ENCODE measurements at regions not wholly inside any gene's neighbourhood (a gene's known extent, or its start where the extent isn't known, plus 50 kb on each side); places are given as distances from the start of the nearest gene placed in this dataset.

DNA sequence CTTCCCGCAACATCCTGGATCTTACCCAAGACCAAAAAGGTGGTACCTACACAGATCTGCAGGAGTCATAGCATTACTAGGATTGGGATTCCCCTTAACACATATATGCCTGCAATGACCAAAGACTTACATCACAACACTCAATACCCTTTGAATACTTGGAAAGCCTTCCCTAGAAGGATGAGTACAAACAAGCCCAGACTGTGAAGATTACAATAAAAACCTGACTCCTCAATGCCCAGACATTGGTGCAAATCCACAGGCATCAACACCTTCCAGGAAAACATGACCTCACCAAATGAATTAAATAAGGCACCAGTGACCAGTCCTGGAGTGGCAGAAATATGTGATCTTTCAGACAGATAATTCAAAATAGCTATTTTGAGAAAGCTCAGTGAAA, 326.8 kb downstream of the TBL1XR1 start:
- no peak for DNase-seq (ENCODE audit: low spot score)
- TF ChIP-seq, protein P1, sequence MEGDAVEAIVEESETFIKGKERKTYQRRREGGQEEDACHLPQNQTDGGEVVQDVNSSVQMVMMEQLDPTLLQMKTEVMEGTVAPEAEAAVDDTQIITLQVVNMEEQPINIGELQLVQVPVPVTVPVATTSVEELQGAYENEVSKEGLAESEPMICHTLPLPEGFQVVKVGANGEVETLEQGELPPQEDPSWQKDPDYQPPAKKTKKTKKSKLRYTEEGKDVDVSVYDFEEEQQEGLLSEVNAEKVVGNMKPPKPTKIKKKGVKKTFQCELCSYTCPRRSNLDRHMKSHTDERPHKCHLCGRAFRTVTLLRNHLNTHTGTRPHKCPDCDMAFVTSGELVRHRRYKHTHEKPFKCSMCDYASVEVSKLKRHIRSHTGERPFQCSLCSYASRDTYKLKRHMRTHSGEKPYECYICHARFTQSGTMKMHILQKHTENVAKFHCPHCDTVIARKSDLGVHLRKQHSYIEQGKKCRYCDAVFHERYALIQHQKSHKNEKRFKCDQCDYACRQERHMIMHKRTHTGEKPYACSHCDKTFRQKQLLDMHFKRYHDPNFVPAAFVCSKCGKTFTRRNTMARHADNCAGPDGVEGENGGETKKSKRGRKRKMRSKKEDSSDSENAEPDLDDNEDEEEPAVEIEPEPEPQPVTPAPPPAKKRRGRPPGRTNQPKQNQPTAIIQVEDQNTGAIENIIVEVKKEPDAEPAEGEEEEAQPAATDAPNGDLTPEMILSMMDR (IDR thresholded peaks at IDR 0.05; ENCODE audit: extremely low read depth, insufficient read depth, missing control alignments) = no peak
- in situ Hi-C loops (cut with MboI; ENCODE audit: low pct_unique_long_range_greater_than_20kb, low sequenced_read_pairs, unreplicated experiment) = no loop called here

- no peak for DNase-seq (ENCODE audit: low spot score)
- TF ChIP-seq, protein P1 (IDR thresholded peaks at IDR 0.05; ENCODE audit: extremely low read depth, insufficient read depth, missing control alignments) = no peak
- in situ Hi-C loops (cut with MboI; ENCODE audit: low pct_unique_long_range_greater_than_20kb, low sequenced_read_pairs, unreplicated experiment) = no loop called here
These were observed 329.3 kb downstream of the TBL1XR1 start for GRCh38 chr3:176867681-176868663.

DNA sequence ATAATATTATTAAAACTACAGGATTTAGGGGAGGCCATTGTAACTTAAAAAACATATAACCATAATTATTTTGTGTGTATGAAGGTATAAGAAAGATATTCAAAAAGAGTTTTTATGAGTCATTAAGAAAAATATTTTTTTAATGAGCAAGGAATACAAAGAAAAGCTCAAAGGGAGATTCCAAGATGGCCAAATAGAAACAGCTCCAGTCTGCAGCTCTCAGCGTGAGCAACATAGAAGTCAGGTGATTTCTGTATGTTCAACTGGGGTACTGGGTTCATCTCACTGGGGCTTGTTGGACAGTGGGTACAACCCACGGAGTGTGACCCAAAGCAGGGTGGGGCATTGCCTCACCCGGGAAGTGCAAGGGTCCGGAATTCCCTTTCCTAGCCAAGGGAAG, 336.1 kb downstream of the TBL1XR1 start:
- in situ Hi-C loops (cut with MboI; ENCODE audit: low pct_unique_long_range_greater_than_20kb, low sequenced_read_pairs, unreplicated experiment) = no loop called here
- no peak for DNase-seq (ENCODE audit: low spot score)
- TF ChIP-seq, protein P1 (IDR thresholded peaks at IDR 0.05; ENCODE audit: extremely low read depth, insufficient read depth, missing control alignments) = no peak

DNA sequence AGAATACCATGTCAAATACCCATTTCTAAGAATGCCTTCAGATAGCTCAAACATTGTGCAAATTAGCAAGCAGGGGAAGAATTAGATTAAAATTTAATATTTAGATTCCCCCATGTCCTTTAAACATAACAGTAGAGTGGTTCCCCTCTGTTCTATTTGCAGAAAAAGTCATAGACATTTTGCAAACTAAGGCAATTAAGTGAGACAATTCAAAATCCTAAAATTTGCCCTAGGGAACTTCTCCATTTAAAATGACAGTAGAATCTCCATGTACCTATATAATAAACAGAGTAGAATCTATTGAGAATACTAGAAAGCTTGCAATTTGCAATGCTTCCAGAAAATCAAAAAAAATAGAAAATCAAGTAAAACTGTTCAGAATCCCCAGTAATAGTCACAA, 340.6 kb downstream of the TBL1XR1 start:
- TF ChIP-seq, protein P1 (IDR thresholded peaks at IDR 0.05; ENCODE audit: extremely low read depth, insufficient read depth, missing control alignments) = no peak
- no peak for DNase-seq (ENCODE audit: low spot score)
- in situ Hi-C loops (cut with MboI; ENCODE audit: low pct_unique_long_range_greater_than_20kb, low sequenced_read_pairs, unreplicated experiment) = no loop called here

- no peak for DNase-seq (ENCODE audit: low spot score)
- in situ Hi-C loops (cut with MboI; ENCODE audit: low pct_unique_long_range_greater_than_20kb, low sequenced_read_pairs, unreplicated experiment) = no loop called here
- TF ChIP-seq, protein P1 (IDR thresholded peaks at IDR 0.05; ENCODE audit: extremely low read depth, insufficient read depth, missing control alignments) = no peak
These were observed 341.3 kb downstream of the TBL1XR1 start for GRCh38 chr3:176855901-176856486.

GRCh38 chr3:176855213-176855612, 342.1 kb downstream of the TBL1XR1 start:
- DNase-seq (ENCODE audit: low spot score) = no peak
- TF ChIP-seq, protein P1 (IDR thresholded peaks at IDR 0.05; ENCODE audit: extremely low read depth, insufficient read depth, missing control alignments) = no peak
- in situ Hi-C loops (cut with MboI; ENCODE audit: low pct_unique_long_range_greater_than_20kb, low sequenced_read_pairs, unreplicated experiment) = no loop called here

Data from GM13977 (cell line).